HuH-7.5 (cell line): ENCODE measurements at regions not wholly inside any gene's neighbourhood (a gene's known extent, or its start where the extent isn't known, plus 50 kb on each side); places are given as distances from the start of the nearest gene placed in this dataset.

Source experiments
- DNase-seq: peaks from one replicate; pipeline ENCODE4 v3.0.0; 2011; ENCODE audit warnings: low spot score

DNA sequence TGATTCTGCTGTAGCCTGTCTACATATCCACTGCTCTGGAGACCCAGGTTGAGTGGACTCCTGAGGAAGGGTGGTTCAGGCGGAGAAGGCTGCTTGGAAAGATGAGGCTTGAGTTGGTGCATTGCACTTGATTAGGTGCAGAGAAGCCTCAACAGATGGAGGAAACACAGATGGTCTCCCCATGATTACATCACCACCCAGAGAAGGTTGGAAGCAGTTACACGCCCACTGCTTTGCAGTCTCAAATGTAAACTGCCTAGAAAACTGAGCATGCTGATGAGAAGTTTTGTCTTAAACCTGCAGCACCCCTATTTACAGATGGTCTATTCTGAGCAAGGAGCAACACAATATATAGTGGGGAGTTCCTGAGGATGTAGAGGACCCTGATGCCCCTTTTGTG, 266.6 kb downstream of the PIK3R1 start:
- DNase-seq: no peak

DNA sequence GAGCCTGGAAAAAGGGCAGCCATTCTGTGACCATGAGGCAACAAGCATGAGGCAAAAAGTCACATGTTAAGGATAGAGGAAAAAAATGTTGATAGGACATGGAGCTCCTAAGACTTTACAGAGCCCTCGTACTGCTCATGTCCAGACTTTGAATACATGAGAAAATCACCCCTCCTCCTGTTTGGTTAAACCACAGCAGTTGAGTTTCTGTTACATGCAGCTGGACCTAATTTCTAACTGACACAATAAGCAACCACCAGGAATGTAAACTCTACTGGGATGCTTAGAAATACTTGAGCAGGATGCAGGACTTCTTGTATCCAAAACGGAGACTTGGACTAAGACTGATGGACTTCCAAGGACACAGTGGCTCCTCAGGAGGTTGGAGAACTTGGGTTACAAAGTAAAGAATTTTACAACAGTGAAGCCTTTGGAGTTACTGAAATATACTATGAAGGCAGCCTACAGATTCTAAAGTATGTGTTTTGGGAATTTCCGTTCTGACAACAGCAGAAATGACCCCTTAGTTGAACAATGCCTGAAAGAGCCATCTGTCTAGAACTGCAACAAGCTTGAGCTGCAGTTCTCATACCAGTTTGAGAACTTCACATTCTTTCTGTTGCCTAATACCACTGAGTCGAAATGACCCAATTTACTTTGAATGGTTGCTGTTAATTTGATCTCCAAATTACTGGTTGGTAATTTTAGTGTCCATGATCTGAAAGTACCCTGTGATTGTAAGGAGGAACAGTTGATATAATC, 268.9 kb downstream of the PIK3R1 start:
- DNase-seq: no peak

GRCh38 chr5:68489556-68489955, 274.0 kb downstream of the PIK3R1 start:
- DNase-seq: no peak

- no peak for DNase-seq
These were observed 274.9 kb downstream of the PIK3R1 start for GRCh38 chr5:68490406-68490805.

DNA sequence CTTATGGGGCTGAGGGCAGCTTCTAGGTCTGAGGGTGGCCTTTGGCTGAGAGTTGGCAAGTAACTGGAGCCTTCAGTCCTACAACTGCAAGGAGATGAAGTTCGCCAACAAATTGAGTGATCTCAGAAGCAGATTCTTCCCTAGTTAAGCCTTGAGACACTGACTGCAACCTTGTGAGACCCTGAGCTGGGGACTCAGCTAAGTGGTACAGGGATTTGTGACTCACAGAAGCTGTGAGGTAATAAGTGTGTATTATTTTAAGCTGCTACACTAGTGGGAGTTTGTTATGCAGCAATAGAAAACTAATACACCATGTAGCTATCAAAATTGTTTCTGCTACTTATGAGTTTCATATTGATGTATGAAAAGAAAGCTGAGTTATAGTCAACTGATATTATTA, 279.2 kb downstream of the PIK3R1 start:
- DNase-seq: no peak

DNA sequence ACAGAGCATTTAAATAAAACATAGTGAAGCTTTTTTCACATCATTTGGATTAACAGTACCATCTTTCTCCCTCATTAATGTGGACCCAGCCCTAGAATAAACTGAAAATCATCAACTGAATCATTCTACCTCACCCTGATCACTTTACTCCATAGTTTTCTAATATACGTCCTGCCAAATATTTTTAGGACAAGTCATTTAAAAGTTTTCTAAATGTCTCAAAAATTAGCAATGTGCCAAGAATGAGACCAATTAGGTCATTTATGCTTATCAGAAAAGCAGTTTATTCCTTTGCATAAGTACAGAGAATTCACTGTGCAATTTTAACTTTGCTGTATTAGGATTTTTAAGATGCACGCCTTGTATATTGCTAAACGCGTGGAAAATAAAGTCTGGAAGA, 284.4 kb downstream of the PIK3R1 start:
- no peak for DNase-seq

DNA sequence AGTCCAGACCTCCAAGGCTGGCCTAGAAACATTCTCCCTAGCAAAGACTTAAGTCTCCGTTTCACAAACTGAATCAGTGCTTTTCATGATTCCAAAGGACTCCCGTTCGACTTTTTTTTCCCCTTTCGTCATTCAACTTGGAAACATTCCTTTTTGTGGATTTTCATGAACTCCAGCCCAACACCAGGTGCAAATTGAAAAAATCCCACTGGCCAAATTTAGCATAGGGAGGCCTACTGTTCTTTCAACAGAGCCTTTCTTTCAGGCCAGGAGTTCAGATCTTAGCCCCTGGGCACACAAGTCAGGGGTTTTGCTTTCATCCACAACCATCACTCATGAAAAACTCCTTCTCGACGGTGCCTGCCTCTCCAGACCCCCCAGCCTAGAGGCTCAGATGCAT, 285.3 kb downstream of the PIK3R1 start:
- no peak for DNase-seq

DNA sequence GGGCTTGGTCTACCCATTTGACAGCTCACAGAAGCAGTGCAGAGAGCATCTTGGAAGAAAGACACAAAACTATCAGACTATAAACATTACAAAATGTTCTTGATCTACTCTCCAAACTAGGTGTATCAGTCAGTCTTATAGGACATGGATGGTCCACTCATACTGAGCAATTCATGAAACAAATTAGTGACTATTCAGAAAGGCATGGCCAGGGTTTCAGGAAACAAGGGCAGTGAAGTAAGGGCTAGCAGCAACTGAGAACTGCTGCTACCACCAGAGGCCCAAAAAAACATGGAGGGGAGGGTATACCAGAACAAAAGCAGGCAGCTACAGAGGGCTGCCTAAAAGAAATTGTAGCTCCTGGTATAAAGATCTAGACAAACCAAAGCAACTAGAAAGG, 287.0 kb downstream of the PIK3R1 start:
- no peak for DNase-seq

DNA sequence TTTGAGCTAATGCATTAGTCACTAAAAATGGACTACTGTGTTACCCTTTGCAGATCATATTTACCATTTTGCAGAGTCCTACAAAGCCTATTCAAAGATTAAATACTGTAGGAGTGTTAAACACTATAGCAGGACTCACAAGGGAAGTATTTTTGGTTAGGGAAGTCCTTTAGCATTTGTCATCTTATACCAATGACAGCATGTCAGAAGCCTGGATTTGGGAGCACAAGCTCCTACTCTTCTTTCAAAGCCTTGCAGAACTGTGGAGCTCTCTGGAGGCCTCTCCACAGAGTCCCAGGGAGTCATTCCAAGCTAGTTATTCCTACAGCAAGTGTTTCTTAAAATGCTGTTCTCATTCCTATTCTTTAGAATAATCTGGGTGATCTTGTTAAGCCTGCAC, 288.8 kb downstream of the PIK3R1 start:
- no peak for DNase-seq

GRCh38 chr5:68505917-68506860, 290.6 kb downstream of the PIK3R1 start:
- DNase-seq: no peak

DNA sequence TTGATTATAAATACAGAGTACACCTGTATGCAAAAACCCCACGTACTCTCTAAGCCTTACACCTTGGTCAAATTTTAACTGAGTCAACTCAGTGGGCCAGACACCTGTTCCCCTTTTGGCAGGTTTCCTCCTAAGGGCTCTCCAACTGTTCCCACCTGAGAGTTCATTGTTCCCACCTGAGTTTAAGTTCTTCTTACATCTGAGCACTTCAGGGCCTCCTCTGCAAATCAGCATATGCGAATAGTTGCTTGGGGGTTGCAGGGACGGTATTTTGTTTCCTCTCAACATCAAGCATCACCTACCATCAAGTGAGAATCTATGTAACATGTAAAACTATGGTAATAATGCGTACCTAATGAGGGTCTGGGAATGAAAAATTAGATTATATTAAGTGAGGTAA, 300.0 kb downstream of the PIK3R1 start:
- DNase-seq: no peak

DNA sequence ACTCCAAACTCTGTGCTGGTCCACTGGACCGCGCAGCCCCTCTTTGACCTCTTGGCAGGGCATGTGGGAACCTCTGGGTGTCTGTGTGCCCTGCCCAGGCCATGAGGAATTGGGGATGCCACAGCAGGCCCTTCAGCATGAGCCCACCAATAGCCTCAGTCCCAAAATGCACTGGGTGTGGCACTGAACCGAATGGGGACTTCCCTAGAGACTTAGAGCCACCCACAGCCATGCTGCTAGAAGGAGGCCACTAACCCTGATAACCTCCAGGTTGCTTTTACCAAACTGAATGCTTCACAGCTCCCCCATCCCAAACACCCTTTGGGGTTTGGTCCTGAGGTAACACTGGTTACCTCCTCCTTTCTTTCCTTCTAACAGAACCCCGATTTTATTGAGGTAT, 302.7 kb downstream of the PIK3R1 start:
- no peak for DNase-seq

DNA sequence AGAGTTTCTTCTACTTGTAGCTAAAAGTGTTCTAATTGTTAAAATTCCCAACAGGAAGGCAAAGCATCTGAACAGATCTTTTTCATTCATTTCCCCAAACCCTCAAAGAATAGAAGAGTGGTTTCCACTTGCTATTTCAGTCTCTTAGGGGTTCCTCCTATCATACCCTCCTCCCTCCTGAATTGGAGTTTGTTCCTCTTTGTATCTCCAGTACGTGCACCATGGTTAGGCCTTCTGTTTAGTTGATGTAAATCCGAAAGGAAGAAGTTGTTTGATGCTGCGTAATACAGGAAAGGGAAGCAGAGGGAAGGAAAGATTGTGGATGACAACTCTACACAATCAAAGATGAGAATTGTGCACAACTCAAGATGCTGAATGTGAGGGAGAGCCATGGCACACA, 303.6 kb downstream of the PIK3R1 start:
- no peak for DNase-seq

GRCh38 chr5:68521776-68522175, 306.2 kb downstream of the PIK3R1 start:
- DNase-seq: no peak

- no peak for DNase-seq
These were observed 307.3 kb downstream of the PIK3R1 start for GRCh38 chr5:68522863-68523262.

DNA sequence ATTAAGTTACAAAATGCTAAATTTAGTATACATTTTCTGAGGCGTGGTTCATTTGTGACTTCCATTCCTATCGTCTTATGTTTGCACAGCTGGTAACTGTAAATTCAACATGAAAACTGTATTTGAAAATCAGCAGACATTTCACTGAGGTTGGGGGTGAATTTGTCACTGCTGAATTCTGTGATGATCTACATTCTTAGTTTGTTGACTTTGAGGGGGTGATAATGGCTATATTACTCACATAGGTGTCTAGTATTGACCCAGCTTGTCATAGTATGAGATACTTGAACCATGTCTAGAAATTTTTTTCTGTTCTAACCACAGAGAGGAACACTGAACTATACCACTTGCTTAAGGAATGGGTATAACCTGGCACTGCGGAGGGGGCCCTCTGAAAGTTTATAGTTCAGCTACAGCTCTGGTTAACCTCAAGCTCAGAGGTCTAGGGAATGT, 313.3 kb downstream of the PIK3R1 start:
- DNase-seq: no peak

DNA sequence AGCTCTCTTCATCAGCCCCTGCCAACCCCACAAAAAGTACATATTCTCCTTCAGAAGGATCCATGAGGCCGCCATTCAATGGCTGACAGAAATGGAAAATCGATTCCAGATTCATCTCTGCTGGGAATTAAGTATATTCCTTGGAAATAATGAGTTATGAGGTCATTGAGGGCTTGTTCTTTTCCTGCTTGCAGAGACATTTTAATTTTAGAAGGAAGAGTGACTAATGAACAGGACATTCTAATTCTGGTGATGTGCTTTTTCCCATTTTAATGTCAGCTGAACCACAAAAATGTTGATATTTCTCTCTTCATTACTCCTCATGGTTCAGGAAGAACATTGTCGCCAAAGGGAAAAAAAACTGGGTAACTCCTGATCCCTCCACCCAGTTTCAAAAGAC, 314.0 kb downstream of the PIK3R1 start:
- DNase-seq: no peak

- DNase-seq: no peak
These were observed 316.4 kb downstream of the PIK3R1 start for GRCh38 chr5:68531970-68532369.

DNA sequence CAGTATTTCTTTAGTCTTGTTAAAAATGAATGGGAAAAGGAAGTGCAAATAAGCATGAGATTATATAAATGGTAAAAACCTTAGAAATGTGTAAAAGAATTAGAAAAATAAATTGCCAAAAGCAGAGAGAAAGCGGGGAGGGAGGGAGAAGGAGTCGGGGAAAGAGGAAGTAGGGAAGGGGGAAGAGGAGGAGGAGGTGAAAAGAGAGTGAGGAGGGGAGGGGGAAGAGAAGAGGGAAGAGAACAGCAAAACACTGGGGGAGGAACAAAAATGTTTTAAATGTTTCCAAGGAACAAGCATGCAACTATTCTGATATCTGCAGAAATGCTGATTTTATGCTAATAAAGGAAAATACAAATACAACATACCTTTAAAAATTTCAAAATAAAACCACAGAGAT, 317.5 kb downstream of the PIK3R1 start:
- no peak for DNase-seq

- DNase-seq: no peak
These were observed 318.1 kb downstream of the PIK3R1 start for GRCh38 chr5:68533571-68534084.

- no peak for DNase-seq
These were observed 318.8 kb downstream of the PIK3R1 start for GRCh38 chr5:68534131-68534940.

DNA sequence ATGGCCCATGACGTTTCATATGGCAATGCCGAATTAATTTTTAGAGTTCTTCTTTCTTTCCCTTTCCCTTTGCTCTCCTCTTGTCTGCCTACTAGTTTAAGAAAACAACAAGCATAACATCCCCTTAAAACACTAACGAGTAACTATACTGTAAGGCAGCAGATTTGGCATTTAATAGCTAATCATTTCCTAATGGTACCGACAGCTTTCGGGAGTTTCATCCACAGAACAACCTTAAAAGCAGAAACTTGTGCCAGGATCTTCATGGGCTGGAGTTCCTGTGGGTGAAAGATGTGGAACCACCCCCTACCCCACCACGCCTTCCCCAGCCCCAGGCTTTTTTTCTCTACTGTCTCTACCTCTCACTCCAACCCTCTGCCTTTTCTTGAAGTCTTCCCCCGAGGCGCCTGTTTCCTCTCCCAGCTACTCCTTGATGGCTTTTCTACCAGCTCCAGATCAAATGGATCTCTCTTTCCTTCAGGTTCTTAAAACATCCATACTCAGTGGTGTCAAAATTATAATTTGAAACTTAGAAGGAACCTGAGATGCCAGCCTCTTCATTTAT, 319.5 kb downstream of the PIK3R1 start:
- DNase-seq: no peak
